22Rv1 (cell line): ENCODE measurements at regions not wholly inside any gene's neighbourhood (a gene's known extent, or its start where the extent isn't known, plus 50 kb on each side); places are given as distances from the start of the nearest gene placed in this dataset.

Experiments used
- ZFX ChIP-seq: fragments of 450-650 bp; IDR thresholded peaks from 2 replicates; pipeline ENCODE4 v1.6.1; 2017; ENCODE audit warnings: antibody characterized with exemption, borderline replicate concordance
- TF ChIP-seq, protein P1 (sequence below): fragments of 450-650 bp; IDR thresholded peaks from 2 replicates; pipeline ENCODE4 v1.5.1; 2017; ENCODE audit warnings: mild to moderate bottlenecking

GRCh38 chr12:98328467-98328866 is 186.9 kb upstream of the TMPO start:
- TF ChIP-seq, protein P1, sequence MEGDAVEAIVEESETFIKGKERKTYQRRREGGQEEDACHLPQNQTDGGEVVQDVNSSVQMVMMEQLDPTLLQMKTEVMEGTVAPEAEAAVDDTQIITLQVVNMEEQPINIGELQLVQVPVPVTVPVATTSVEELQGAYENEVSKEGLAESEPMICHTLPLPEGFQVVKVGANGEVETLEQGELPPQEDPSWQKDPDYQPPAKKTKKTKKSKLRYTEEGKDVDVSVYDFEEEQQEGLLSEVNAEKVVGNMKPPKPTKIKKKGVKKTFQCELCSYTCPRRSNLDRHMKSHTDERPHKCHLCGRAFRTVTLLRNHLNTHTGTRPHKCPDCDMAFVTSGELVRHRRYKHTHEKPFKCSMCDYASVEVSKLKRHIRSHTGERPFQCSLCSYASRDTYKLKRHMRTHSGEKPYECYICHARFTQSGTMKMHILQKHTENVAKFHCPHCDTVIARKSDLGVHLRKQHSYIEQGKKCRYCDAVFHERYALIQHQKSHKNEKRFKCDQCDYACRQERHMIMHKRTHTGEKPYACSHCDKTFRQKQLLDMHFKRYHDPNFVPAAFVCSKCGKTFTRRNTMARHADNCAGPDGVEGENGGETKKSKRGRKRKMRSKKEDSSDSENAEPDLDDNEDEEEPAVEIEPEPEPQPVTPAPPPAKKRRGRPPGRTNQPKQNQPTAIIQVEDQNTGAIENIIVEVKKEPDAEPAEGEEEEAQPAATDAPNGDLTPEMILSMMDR = no peak
- TF ChIP-seq ZFX = no peak
